Stimulated activated CD4-positive, alpha-beta T cell treated with anti-CD3 and anti-CD28 coated beads, Interleukin-1b, Interleukin-23, amount 100 ng/mL, for 1 hour (primary cell): ENCODE measurements at regions not wholly inside any gene's neighbourhood (a gene's known extent, or its start where the extent isn't known, plus 50 kb on each side); places are given as distances from the start of the nearest gene placed in this dataset.
"Not testable (repeated sequence)": the region's sequence is repeated elsewhere in the genome, so short reads cannot be mapped to it uniquely, and the experiment has no call there.

ENCODE experiments used
- DNase-seq, 2 donors: peaks; one replicate each; pipeline ENCODE4 v3.0.0-alpha.2; 2020; ENCODE audit warnings: low read depth in 2 of 2

GRCh38 chr4:74505355-74505978 is 60.5 kb downstream of the AREG start:
- not testable (repeated sequence) for DNase-seq

GRCh38 chr4:74509363-74509762 is 64.4 kb downstream of the AREG start:
- not testable (repeated sequence) for DNase-seq

DNA sequence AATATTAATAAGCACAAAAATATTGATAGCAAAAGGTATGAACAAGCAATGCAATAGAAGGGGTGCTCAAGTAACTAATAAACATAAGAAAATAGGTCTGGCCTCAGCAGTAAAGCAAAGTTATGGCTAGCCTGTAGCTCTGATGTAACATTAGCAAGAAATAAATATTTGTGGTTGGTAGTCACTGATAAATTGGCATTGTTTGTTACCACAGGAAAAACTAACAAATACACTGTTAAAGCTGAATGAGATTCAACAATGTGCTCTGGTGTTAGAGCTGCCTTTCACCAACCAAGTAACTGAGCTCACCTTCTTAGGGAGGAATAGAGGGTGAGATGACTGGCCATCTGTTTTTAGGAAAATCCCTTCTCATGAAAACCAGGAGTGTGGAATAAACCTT is 71.4 kb downstream of the AREG start:
- no peak for DNase-seq

DNA sequence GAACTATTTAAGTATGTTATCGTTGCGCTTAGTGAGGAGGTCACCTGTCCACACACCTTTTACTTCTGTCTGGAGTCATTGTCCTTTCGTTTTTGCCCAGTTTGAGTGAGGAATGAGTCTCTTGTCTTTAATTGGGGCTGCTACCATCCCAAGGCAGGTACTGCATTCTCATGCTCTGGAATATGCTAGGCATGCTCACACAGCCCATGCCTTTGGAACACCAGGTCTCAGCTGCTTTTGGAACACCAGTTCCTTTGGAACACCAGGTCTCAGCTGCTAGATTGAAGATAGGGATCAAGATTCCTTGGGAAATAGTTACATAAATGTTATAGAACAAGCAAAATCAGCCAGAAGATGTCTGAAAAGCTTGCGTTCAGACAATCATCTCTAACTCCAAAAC is 73.1 kb downstream of the AREG start:
- DNase-seq: no peak

DNA sequence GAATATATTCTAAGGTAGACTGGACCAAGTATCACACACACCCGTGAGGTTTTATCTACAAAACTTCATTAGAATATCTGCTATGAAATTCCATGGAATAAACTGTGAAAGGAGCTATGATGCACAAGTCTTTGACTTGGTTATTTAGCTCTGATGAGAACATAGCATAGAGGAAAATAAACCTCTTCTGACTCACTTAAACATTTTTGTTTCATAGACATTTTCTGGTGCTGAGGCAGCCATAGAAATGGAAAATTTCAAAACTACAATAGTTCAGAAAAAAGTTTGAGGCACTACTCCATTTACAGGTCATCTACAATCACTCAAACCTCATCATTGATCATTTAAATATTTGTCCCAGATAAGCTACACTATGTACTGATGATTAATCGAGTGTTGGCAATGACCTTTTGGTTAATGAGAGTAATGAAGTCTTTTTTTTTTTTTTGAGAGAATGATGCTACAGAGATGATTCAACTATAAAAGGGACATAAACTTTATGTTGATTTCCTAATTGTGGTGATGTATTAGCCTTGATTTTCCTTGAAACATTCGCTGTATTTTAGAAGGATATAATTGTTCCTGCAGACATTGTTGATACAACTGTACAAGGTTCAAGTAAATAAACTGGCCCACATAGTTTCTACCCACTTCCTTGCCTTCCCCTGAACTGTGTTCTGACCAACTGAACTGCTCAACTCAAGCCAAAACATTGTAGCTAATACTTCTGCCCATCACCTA is 77.5 kb downstream of the AREG start:
- DNase-seq: no peak

GRCh38 chr4:74523096-74523495 is 78.2 kb downstream of the AREG start:
- DNase-seq: no peak

- no peak for DNase-seq
These were observed 80.0 kb downstream of the AREG start for GRCh38 chr4:74524985-74525384.

DNA sequence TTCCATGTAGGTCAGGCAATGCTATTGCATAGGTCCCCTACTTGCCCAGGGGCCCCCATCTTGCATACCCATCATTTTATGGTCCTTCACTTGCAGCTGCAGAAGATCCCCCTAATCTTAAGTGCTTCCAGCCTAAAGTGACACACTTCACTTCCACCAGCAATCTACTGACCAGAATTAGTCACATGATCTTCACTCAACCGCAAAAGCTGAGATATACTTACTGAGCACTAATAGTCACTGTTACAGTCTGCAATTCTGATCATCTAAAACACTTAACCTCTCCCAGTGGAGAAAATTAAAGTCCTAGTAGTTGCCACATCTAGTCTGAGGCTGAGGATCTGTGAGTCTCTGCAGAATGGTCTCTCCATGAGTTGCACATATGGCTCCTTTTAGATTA is 82.1 kb downstream of the AREG start:
- DNase-seq: no peak

GRCh38 chr4:74528178-74528577 is 83.2 kb downstream of the AREG start:
- DNase-seq: no peak

DNA sequence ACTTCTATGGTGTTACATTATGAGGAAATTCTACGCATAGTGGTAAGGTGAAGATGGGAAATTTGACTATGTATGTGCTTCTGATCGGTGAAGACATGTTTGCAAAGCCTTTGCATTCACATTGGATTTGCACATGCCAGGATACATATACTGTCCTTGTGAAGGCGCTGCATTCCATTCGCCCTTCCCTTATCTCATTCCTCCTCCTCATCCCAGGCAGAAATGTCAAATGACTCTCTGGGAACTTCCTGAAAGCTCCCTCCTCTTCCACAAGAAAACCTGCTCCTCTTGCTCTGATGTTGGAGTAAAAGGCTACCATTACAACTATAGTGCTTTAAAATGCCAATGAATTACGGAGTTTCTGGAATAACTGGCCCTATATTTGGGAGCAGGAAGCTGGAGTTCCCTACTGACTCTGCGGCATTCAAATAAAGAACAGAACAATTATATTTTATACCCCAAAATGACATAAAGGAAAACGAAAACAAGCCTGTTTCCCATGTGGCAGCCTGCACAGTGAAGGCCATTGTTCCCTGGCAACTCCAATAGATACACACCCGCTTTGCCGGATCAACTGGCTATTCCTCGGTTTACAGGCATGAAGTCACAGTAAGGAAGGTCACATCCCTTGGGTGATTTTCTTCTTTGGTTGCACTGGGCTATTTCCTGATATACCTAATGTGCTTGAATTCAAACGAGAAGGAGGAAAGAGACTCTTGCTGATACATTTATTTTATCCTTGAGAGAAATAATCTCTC is 84.5 kb downstream of the AREG start:
- no peak for DNase-seq

DNA sequence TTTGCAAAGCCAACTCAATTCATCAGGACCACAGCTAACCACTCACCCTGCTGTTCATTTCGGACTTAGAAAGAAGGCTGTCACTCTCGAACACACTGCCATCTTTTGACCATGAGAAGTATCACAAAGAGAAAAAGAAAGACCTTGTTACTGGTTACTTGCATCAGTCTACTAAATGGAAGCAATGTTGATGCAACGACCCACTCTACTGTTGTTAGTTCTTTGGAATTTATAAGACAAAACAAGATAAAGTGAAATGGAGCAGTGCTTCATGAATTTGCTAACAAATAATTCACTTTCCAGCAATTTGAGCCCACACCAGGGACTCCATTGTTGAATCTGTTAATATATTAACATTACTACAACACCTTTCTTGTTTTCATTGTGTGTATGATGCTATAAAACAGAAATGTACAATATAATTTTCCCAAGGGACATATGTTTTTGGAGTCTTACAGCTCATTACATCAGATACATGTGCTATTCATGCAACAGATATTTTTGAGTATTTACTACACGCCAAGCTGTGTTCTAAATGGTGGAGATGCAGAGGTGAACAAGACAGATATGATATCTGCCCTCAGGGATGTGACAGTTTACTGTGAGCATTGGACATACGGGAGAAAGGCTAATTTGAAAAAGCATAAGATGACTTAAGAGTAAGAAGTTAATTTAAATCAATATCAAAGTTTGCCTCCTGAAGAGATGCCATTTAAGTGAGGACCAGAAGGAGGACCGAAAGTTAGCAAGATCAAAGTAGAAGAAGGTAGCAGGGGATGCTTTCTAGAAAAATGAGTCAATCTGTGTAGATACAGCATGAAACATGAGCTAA is 87.2 kb downstream of the AREG start:
- no peak for DNase-seq

GRCh38 chr4:74534121-74534520 is 89.2 kb downstream of the AREG start:
- no peak for DNase-seq

DNA sequence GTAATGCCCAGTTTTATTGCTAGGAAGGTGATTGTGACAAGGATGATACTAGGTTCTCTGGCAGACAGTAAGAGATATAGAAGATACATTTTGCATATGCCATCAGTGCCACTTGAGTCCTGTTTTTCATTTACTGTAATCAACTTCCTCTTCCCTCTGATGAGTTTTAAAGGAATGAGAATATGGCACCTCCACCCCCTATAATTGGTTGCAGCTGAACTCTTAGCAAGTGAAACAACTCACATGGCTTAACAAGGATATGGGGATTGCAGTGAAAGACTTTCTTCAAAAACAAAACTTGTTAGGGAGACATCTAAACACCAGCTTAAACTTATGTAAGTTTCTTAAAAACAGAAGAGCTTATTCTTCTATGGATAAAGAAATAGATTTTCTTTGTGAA is 90.0 kb downstream of the AREG start:
- no peak for DNase-seq

DNA sequence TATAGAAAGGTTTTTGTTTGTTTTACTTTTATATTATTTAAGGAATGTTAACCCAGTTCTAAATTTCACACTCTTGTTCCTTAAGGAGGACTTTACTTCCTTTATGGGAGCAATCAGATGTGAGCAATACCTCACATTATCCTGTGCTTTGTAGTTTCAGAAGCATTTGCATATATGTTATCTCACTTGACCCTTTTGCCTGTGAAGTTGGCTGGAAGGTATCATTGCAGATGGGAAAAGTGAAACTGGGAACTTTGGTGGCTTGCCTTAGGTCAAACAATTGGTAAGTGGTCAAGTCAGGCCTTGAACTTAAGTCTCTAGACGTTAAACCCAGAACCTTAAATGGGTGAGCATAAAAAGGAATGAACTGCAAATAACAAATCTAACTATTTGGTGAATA is 90.6 kb downstream of the AREG start:
- no peak for DNase-seq

GRCh38 chr4:74536557-74536956 is 91.6 kb downstream of the AREG start:
- DNase-seq: no peak

- no peak for DNase-seq
These were observed 92.5 kb downstream of the AREG start for GRCh38 chr4:74537459-74537858.

- DNase-seq: no peak
These were observed 94.3 kb downstream of the AREG start for GRCh38 chr4:74539044-74539790.

- DNase-seq: no peak
These were observed 95.3 kb downstream of the AREG start for GRCh38 chr4:74540193-74540592.

- no peak for DNase-seq
These were observed 96.7 kb downstream of the AREG start for GRCh38 chr4:74541667-74542066.

DNA sequence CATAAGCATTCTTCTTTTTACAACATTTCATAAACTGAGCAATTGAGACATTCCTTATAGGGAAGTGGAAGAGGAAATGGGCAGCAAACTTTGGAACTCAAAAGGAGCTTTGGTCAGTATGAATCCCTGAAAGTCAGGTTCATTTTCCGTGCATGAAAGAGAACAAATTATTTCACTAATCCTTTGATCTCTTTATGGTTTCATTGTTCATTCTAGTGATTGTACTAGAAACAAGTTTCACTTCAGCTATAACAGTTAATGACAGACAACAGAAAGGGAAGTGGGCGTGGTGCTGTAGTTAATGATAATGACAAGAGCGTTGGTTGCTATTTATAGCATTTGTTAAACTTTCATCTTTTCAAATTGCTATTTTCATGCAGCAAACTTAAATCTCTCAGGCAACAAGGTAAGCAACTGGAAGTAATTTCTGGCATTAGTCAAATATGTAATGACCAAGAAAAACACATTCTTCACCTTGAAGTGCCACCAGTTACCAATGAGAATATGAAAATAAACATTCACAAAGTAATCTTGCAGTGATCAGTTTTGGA is 98.4 kb downstream of the AREG start:
- DNase-seq: no peak

DNA sequence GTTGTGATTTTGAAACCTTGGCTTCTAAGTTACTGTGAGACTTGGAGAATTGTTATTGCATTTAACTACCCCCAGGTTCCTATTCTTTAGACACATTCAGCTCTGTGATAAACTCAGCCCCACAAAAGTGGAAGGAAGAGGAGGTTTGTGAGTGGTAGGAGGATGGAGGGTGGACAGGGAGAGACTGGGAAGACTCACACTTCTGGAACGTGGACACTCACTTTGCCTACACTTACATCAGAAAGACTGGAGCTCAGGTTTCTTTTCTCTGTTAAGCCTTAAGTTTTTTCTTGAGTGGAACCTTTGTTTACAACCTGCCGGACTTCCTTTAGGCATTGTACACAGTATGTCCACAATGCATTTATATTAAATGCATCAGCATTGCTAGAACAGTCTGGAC is 99.0 kb downstream of the AREG start:
- DNase-seq: no peak
